Brain pericyte (primary cell): ENCODE measurements at regions not wholly inside any gene's neighbourhood (a gene's known extent, or its start where the extent isn't known, plus 50 kb on each side); places are given as distances from the start of the nearest gene placed in this dataset.
A peak's percentile ranks its signal among the peaks of the same experiment; 100 is the strongest.

Source experiments
- DNase-seq: peaks from one replicate; pipeline ENCODE4 v3.0.0-alpha.2; 2012; ENCODE audit warnings: low read depth, low spot score

DNA sequence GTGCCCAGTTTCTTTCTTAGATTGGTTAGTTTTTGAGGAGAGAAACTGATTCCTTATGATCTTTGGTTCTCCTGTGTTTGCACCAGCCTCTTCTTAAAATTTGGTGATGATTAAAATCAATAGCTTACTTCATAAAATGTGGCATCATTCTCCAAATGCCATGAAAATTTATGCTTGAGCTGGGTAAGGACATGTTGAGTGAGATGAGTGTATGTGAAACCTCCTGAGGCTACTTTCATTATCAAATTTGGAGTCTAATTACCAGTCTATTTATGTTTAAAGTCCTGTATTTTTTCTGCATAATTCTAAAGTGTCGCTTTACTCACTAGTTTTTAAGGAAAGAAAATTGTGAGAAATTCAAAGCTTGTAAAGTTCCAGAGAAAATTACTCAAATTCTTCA, 102.1 kb downstream of the DIPK2A start:
- DNase-seq: no peak

DNA sequence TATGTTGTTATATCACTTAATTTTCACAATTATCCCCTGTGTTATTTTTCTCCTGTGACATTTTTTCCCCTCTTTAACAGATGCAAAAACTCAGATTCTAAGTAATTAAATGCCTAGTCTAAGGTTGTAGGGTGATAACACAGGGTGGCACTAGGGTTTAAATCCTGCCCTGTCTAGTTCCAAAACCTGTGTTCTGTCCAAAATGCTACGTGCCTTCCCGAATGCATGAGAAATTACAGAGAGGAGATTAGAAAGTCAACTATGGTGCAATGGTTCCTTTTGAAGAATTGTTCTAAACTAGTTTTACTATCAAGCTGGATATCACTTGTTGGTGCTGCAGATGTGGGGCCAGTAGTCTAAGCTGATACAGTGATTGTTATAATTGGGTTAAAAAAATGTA, 108.0 kb downstream of the DIPK2A start:
- DNase-seq: no peak

DNA sequence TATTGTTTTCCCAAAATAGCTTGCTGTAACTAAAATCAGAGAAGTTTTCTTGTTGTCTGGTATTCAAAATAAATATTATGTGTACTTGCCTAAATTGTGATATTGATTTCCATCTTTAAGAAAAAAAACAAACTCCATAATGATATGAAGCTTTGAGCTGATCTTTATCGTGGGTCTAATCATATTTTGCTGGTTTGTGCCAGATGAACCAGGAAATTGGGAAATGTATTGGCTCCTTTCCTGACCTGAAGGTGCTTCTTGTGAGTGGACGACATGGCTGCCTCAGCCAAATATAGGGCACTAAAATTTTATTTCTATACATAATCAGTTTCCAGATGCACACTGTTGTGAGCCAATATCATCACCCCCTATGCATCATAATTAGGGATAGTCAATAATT, 113.3 kb downstream of the DIPK2A start:
- no peak for DNase-seq

DNA sequence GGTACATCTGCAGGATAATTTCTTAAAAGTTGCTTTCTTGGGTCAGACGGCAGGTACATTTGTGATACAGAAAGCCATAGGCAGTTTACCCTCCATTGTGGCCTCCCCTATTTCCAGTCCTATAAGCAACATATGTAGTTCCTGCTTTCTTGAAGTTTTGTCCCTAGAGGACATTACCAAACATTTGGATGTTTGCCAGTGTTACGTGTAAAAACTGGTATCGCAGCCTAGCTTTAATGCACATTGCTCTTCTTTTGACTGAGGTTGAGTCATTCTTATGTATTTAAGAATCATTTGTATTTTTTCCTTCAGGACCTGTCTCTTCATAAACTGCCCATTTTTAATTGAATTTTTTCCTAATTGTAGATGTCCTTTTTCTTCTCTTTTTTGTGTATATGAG, 114.3 kb downstream of the DIPK2A start:
- peak; percentile 63 for DNase-seq

DNA sequence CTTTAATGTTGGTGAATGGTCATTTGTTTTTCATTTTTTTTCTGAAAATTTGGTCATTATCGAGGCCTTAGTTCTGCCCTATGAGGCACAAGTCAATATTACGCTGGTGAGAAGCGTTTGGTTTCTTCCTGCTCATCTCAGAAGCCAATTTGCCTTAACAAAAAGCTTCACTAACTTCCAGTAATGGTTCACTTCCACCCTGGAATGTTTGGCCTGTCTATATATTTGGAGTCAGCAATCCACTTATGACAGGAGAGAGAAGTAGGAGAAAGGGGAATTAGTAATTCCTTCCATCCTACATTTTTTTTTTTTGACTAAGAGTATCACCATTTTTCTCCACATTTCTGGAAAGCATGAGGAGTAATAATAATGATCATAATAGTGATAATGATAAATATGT, 124.4 kb downstream of the DIPK2A start:
- no peak for DNase-seq

DNA sequence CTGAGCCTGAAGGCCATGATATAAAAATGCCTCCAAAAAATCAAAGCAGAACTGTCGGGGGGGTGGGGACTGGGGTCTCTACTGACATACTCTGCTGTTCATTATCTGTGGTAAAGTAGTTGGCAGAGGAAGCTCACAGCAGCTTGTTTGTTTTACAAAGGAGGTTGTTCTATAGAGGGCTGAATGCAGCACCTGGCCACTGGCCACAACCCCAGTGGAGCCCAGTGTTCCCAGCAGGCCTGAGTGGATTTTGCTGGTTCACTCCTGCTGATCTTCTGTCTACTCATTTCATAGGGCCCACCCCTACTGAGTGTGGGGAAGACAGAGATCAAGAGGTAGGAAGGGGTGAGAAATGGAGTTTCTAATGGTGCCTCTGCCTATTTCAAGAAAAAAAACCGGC, 125.5 kb downstream of the DIPK2A start:
- DNase-seq: no peak

DNA sequence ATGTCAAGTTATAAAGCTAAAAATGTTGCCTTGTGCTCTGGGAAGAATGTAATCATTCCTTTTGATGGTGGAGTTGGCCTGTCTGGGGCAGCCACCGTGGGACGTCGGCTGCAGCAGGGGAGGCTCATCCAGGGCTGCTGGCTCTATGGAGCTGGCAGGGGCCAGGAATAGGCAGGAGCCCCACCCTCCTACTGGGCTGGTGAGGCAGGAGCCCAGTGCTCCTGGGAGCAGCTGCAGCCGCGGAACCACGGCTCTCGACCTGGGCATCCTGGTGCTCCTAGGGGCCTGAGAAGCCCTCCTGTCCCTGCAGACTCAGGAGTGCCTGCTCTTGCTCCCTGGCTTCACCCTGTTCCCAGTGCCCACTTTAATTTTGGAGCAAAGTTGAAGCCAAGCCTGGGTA, 127.1 kb downstream of the DIPK2A start:
- DNase-seq: no peak

DNA sequence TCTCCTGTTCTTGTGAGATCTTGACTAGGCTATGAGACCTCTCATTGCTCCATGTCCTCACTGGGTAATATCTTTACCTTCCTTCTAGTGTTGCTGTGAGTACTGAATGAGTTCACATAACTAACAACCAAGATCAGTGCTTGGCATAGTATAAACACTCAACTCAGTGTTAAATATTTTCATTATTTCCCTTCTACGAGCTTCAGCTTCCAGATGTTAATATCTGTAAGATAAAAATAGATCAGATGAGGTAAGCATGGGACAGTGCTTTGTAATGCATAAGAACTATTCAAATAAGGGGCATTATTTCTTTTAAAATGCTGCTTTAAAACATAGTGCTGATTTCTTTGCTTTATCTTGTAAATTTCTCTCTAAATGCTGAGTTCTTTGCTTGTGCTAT, 130.8 kb downstream of the DIPK2A start:
- DNase-seq: no peak

DNA sequence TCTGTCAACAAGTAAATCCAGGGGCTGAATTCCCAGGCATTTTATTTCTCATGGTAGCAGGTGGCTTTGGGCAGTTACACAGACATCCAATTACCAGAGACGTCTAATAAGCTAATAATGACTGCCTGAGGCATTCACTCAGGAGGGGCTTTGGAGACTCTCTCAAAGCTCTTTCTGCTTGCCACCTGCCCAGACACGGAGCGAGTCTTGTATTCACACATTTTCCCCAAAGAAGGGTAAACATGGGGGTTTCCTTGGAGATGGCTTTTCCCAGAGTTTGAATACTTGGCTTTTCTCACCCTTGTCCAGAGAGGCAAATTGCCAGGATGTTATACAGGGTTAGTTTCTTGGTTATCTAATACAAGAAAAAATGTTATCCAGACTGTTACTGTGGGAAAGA, 132.6 kb downstream of the DIPK2A start:
- no peak for DNase-seq

DNA sequence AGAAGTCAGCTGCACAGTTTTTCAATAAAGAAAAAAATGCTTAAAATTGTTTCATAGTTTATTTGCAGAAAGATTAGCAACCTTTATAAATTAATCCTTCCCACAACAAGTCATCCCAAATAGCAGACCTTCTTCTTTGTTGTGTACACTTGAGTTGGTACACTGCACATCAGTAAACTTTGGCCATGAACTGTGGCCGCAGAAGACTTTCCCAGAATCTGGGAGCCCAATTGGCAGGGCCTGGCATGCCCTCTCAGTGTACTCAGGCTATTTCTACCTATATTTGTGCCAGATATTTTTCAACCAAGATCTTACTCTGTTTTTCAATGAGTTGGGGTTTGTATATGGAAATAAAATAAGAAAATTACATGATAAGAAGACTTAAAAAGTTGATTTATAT, 133.1 kb downstream of the DIPK2A start:
- DNase-seq: no peak

DNA sequence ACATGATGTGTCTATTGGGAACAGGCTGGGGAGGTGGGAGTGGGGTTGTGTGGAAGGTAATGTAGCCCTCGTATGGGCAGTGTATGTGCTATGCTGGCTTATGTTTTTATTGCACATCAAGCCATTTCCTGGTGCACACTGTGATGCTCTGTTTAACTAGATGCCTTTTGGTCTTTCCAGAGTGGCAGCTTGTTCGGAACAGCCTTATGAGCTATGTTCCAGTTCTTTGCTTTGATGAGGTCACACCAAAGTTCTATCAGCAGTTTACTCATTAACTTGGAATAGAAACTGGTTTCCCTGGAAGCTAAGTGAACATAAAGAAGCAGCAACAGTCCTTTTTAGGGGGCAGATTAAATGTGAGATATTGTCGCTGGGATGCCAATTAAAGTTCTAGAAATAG, 133.9 kb downstream of the DIPK2A start:
- DNase-seq: no peak

DNA sequence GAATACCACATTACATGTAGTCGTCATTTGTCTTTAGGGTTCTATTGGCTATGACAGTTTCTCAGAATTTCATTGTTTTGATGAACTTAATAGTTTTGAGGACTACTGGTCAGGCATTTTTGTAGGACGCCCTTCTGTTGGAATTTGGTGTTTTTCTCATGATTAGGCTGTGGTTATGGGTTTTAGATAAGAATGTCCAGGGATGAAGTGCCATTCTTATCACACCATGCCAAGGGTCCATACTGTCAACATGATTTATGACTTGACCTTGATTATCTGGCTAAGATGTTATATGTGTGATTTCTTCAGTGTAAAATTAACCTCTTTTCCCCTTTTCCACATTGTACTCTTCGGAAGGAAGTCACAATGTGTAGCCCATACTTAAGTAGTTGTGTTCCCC, 135.3 kb downstream of the DIPK2A start:
- no peak for DNase-seq

DNA sequence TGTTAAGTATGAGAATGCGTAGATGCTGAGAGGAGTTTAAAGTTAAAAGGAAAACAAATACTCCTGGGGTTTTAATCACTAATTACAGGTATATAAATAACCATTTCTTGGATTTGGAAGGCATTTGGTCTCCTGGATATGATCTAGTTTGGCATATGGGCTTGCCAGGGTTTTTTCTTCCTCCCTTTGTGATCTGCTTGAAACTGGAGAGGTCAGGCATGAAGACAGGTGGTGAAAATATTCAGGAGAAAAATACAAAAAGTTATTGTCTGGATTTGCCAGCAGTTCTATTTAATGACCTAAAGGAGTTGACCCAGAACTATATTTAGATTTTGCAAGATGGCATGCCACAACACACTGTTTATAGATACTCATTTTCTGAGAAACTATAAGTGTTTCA, 136.3 kb downstream of the DIPK2A start:
- no peak for DNase-seq

DNA sequence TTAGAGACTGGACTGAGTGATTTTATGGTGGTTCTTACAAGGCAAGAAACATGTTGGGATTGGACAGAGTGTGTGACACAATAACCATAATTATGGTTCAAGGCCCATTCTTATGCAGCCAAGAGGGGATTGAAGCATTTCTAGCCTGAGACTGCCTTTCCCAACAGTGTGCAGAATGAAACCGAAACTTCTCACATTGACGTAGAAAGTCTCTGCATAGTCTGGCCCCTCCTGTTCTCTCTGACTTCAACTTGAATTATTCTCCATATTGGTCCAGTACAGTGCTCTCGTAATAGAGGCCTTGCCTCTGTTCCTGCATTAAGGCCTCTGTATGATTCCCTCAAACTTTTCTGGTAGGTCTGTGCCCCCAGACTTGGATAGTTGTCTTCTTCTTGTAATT, 138.3 kb downstream of the DIPK2A start:
- no peak for DNase-seq

DNA sequence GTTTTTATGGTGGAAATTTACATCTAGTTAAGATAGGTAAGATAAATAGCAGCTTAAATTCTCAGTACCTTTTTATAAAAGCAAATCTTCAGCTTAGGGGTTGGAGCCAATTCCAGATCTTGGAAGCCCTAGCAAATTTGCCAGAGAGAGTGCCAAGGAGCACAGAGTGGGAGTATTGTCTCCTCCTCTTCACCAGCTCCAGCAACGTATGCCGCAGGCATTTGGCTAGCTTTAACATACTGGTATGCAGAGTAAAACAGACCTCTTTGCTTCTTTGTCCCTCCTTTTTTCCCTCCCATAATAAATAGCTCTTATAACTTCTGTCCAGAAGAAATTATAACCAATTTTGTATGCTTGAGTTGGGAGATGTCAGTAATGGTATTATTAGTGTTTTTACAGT, 140.4 kb downstream of the DIPK2A start:
- DNase-seq: no peak

DNA sequence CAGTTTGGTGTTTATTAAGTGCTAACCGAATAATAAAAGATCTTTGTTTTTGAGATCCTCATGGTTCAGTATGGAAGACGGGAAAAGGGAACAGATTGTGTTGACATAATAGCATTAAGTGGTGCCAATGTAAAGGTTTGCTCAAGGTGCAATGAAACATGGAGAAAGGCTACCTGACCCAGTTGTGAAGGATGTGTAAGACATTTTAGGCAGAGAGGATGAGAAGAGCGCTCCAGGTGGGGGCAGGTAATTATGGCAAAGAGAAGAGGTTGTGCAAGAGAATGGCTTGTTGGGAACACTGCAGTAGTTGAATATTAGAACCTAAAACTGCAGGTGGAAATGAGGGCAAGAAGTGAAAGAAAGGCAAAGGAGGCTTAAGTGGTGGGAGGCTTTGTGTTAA, 140.8 kb downstream of the DIPK2A start:
- no peak for DNase-seq

DNA sequence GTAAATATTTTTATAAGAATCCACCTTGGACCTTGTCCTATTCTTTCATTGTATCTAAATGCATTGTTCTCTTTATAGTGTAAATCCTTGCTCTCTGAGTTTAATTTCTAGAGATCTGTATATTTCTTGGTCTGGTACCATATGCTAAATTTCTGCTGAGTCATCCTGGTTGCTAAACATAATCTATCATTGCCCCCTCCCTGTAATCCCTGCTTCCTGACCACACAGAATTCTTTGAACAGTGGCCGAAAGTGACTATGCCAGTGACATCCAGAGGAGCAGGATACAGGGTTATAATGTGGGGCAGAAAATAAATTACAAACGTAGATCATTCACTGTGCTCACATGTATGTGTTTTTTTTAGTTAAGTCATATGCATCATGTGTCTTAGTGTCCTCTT, 143.1 kb downstream of the DIPK2A start:
- DNase-seq: no peak

DNA sequence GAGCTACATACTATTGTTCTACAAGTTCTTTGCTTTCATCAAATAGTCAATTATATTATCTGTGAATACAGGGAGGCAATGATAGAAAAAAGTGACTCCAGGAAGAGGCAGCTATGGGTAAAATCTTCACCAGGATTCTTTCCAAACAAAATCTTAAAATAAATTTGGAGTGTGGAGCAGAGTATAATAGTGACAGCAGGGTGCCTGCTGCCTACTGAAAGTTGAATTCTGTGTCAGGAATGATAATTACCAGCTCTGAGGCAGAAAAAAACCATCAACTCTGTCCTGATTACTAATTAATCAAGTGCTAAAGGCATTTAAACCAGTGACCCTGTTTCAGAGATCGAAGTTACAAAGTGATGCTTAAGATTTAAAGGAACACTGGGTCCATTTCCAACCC, 148.0 kb downstream of the DIPK2A start:
- DNase-seq: no peak

DNA sequence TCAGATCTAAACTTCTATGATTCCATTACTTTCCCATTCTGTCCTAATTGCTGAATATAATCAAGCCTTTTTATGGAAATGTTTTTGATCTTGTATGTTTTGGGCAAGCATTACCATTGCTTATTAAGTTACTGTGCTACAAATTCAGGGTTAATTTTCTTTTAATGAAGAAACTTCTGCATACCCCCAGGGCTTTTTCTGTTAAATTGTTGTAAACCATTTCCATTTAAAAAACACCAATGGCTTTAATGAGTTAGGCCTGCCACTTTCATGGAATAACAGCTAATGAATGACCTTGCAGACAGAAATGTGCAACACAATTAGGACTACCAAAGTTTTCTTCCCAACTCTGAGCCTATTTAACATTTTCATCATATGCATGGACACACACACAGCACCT, 150.0 kb downstream of the DIPK2A start:
- DNase-seq: no peak

DNA sequence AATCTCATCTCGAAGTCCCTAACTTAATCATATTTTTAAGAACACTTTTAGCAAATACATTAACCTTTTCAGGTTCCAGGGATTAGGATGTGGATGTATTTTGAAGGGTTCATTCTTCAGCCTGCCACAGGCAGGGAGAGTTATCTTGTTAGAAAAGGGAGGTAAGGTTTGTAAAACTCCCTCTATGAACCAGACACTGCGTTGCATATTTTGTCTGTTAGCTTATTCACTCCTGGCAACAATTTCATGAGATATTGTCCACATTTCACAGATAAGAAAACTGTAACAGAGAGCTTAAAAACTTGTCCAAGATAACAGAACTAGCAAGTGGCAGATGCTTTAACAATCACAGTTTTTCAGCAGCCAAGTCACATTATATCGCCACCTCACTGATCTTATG, 155.4 kb downstream of the DIPK2A start:
- no peak for DNase-seq

DNA sequence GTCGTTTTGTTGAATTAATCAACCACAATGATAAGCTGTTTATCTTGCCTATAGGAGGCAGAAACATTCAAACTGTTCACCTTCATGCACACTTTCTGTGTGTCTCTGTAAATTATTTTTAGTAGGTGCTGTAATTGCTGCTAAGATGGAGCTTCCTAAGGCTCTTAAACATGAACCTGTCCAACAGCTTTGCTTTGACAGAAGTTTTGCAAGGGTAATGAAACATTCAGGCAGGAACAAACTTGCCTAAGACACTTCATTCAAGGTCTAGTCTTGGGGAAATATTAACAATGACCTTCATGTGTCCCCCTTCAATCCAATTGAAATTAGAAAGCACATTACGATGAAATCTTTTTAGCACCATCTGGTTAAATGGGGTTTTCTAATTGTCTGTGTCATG, 156.1 kb downstream of the DIPK2A start:
- no peak for DNase-seq

DNA sequence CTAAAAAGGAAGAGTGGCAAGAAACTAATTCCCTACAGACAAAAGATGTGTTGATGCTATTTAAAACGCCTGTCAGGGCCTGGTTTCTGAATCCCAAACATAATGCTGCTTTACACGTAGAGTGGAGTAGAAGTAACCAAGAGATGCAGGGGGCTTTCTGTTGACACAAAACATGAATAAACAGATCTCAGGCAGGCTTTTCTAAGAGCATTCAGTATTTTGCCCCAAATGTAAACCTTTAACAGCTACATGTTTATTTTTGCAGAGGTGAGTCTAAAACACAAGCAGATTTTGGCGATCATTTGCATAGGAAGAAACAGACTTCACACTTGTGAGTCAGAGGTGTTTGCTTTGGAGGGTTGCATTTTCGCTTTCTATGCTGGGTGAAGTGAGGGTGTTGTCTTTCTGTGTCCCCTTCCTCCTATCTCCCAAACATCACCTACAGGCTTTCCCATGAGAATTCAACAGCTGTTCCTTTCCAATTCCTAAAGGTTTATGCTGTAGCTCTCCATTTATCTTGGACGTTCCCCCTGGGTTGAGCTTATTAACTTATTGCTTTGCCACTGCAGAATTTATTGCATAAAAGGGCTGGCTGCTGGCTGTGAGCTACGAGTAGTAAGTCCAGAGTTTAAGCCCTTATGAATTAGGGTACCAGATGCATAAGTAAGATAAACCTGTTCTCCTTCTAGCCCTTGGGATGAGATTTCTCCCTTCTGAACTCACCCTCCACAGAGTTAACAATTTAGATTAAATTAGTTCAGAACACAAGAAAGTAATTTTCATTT, 156.7 kb downstream of the DIPK2A start:
- no peak for DNase-seq

DNA sequence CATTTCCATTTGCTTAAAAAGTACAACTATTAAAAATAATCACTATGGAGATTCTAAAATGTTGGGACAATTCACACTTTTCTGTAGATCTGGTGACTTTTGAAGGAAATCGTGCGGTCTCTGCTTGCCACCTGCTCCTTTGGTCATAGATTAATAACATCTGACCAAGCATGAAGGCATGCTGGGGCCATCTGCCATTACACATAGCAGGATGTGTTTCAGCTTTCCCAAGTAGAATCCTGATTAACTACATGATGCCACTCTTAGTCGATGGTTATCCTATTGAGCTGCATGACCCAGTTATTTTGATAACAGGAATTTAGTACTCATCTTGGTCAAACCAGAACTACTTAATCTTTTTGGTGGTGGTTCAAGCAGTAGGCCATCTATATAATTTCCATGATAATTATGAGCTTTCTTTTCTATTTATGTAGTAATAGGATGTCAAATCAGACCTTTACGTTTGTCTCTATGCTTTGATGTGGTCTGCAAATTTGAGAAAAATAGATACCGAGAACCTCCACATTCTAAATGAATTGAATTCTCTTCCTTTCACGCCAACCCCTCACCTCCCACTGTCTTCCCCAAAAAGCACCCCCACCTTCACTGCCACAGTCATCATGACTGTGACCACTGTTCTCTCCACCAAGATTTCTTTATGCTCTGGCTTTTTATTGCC, 158.1 kb downstream of the DIPK2A start:
- DNase-seq: no peak

DNA sequence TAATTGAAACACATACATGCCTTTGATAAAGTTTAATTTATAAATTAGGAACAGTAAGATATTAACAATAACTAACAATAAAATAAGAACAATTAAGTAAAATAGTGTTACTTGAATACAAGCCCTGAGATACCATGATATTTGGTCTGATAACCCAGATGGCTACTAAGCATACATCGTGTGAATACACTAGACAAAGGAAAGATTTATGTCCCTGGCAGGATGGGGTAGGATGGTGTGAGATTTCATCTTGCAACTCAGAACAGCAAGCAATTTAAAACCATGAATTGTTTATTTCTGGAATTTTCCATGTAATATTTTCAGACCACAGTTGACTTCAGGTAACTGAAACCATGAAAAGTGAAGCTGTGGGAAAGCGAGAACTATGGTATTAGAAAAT, 169.5 kb downstream of the DIPK2A start:
- no peak for DNase-seq
